ENCODE measurements at regions not wholly inside any gene's neighbourhood (a gene's known extent, or its start where the extent isn't known, plus 50 kb on each side); places are given as distances from the start of the nearest gene placed in this dataset. TPM values are rescaled to one million over a fixed set of nuclear protein-coding genes. Genes with fewer than 3 reads are reported as not detected.
"Not testable (repeated sequence)": the region's sequence is repeated elsewhere in the genome, so short reads cannot be mapped to it uniquely, and the experiment has no call there.

DNA sequence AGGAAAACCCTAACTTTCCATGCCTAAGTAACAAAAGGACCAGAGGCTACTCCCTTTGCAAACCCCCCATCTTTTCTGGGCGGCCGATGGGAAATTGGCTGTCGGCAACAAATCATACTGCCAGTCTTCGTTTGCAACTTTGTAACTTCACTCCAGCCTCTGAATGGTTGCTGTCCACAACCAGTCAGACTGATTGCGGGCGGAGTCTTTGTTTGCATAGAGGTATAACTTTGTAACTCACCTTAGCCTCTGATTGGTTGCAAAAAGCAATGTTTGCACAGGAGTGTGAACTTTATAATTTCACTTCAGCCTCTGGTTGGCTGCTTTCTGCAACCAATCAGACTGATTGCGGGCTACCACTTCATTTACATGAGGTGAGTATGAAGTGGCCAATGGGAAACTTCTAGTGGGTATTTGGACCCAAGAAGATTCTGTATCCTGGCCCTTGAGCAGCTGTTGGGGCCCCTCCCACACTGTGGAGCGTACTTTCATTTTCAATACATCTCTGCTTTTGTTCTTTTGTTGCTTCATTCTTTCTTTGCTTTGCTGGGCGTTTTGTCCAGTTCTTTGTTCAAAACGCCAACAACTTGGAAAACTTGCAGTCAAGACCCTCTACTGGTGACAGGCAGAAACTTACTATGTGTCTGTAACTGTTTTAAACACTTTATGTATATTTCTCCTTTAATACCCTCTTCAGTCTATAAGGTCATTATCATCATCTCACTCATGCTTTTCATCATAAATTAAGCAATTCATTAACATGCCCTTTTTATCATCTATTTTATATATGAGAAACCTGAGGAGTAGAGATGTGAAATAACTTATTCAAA, 55.8 kb upstream of the PPP1R12A start:
- not testable (repeated sequence) for H3K9me3 ChIP-seq (replicated peaks; ENCODE audit: low read length); H3K27me3 ChIP-seq (ENCODE audit: control insufficient read depth, insufficient read depth, low read length); H3K4me3 ChIP-seq (ENCODE audit: low read length); H3K4me1 ChIP-seq (ENCODE audit: control insufficient read depth, insufficient read depth, low read length); H3K4me2 ChIP-seq (ENCODE audit: low read length); H3K36me3 ChIP-seq (ENCODE audit: insufficient read depth, low read length); H3K9ac ChIP-seq (ENCODE audit: low read depth, low read length)

DNA sequence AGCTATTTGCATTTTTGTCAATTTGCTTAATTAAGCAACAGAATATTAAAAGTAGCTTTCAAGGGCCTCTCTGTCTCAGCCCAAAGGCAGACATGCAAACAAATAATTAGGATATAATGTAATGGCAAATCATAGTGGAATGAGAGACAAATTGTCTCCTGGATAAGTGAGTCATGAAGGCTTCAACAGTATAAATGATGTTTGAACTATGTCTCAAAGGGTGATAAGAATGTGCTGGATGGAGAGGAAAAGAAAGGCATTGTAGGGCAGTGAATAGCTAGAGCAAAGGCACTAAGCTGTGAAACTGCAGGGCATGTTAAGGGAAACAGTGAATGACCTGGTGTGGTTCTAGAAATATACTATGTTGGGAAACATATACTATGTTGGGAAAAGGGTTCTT, 53.5 kb upstream of the PPP1R12A start:
- Histone ChIP-seq H3K4me1 (ENCODE audit: control insufficient read depth, insufficient read depth, low read length) (peaks cover 23% of the 10 kb centered on the region), H3K4me3 (ENCODE audit: low read length) (no peak overlapping the region), H3K27me3 (ENCODE audit: control insufficient read depth, insufficient read depth, low read length) (no peaks in the 10 kb centered on the region), H3K4me2 (ENCODE audit: low read length) (no peak overlapping the region), H3K9me3 (replicated peaks; ENCODE audit: low read length) (no peaks in the 10 kb centered on the region), H3K36me3 (ENCODE audit: insufficient read depth, low read length) (no peaks in the 10 kb centered on the region), H3K9ac (ENCODE audit: low read depth, low read length) (no peak overlapping the region)

DNA sequence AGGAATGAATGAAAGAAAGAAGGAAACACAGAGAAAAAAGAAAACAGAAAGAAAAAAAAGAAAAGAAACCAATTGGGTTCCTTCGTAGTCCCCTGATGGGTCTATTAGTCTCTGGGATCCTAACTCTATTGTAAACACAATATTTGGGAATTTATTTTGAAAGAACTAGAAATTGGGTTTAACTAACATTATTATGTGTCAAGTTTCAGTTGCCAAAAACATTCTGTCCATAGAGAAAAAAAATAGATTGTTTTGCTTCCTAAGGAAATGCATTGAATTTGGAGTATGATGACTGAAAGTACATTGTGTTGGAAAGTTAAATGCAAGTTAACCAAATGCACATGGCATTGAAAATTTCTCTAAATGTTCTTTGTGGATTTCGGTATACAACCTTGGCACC, 52.8 kb upstream of the PPP1R12A start:
- Histone ChIP-seq H3K9ac (ENCODE audit: low read depth, low read length) (no peak overlapping the region), H3K27me3 (ENCODE audit: control insufficient read depth, insufficient read depth, low read length) (no peaks in the 10 kb centered on the region), H3K4me3 (ENCODE audit: low read length) (no peak overlapping the region), H3K36me3 (ENCODE audit: insufficient read depth, low read length) (no peaks in the 10 kb centered on the region), H3K4me2 (ENCODE audit: low read length) (no peak overlapping the region), H3K4me1 (ENCODE audit: control insufficient read depth, insufficient read depth, low read length) (peaks cover 29% of the 10 kb centered on the region), H3K9me3 (replicated peaks; ENCODE audit: low read length) (no peaks in the 10 kb centered on the region)

Small RNA genes in the stretch of these regions (small RNA-seq; reads per million reads assigned to genes)
- not detected for gene SNRPGP20

Measured in skeletal muscle satellite cell (primary cell).